K562 (cell line): ENCODE measurements at regions not wholly inside any gene's neighbourhood (a gene's known extent, or its start where the extent isn't known, plus 50 kb on each side); places are given as distances from the start of the nearest gene placed in this dataset.

Source experiments
- ATAC-seq: fragments of 200-7000 bp; cut with Tn5 transposase; 3 replicates; pipeline ENCODE4 v1.9.1; 2020; ENCODE audit warnings: moderate library complexity
- BruUV-seq: library from RNA; stranded (reverse); fragments of 400-500 nt; replicated peaks from 2 replicates; lab custom pipeline; 2021; lab: Mats Ljungman, UMichigan
- CTCF ChIA-PET: fragments of 300-600 bp; formaldehyde crosslinking; extraction: SDS; loops from one replicate; lab custom pipeline; 2021; ENCODE audit warnings: low intra/inter-chr PET ratio; lab: Yijun Ruan, JAX
- POLR2A ChIA-PET: fragments of 300-600, 350-650 bp; sonication (Branson Sonifier 250); formaldehyde crosslinking; extraction: SDS; loops from one replicate; lab custom pipeline; 2021; ENCODE audit warnings: antibody characterized with exemption, inconsistent platforms; lab: Yijun Ruan, JAX
- DNase-seq, 4 experiments: peaks; one replicate each; pipeline versions ENCODE4 v3.0.0 to v3.0.0-alpha.2; 2011 to 2018; ENCODE audit warnings: low spot score in 3 of 4, mixed read lengths in 3 of 4; ENCODE audit errors: extremely low read depth in 1 of 4
- FAIRE-seq: peaks from 2 replicates; lab custom pipeline; 2011; peaks lifted over from hg19 to GRCh38; lab: Jason Lieb, UNC
- H2AFZ ChIP-seq: 2 replicates; pipeline ENCODE4 v1.6.0; 2011; ENCODE audit warnings: low read depth, low read length, control low read depth, inconsistent platforms
- H3K27ac ChIP-seq: fragments of 200-600 bp; 3 replicates; pipeline ENCODE4 v1.8.0; 2011; ENCODE audit warnings: low read depth, mild to moderate bottlenecking, control low read depth, inconsistent platforms, low read length, moderate library complexity, mixed read lengths; ENCODE audit errors: extremely low read depth
- H3K27me3 ChIP-seq, 2 experiments: fragments of 300-600 bp in 1 of 2; 2 replicates in 1 of 2; 3 replicates in 1 of 2; pipeline versions ENCODE4 v1.6.0 to v1.8.0; 2011; ENCODE audit warnings: inconsistent platforms in 2 of 2, low read length in 2 of 2, mild to moderate bottlenecking in 1 of 2, mixed read lengths in 1 of 2, moderate library complexity in 1 of 2; ENCODE audit not compliant: control insufficient read depth in 2 of 2, insufficient read depth in 2 of 2
- H3K36me3 ChIP-seq: fragments of 300-600 bp; 3 replicates; pipeline ENCODE4 v1.8.0; 2011; ENCODE audit warnings: mild to moderate bottlenecking, low read length, inconsistent platforms; ENCODE audit not compliant: control insufficient read depth, insufficient read depth
- H3K4me1 ChIP-seq, 2 experiments: fragments of 200-600 bp in 1 of 2; replicated peaks in 1 of 2; 2 replicates in 1 of 2; 3 replicates in 1 of 2; pipeline versions ENCODE4 v1.5.1 to v1.8.0; 2011; ENCODE audit warnings: inconsistent platforms in 2 of 2, low read length in 2 of 2, mild to moderate bottlenecking in 1 of 2, mixed read lengths in 1 of 2, moderate library complexity in 1 of 2; ENCODE audit not compliant: control insufficient read depth in 2 of 2, insufficient read depth in 2 of 2
- H3K4me2 ChIP-seq: 2 replicates; pipeline ENCODE4 v1.6.1; 2011; ENCODE audit warnings: low read length, control low read depth, inconsistent platforms, mixed read lengths; ENCODE audit not compliant: insufficient read depth
- H3K4me3 ChIP-seq: fragments of 200-600 bp; sonication (generic), shearing (Covaris generic); 2 replicates; pipeline ENCODE4 v1.5.1; 2016; ENCODE audit warnings: control low read depth, inconsistent platforms
- H3K79me2 ChIP-seq: fragments of 200-600 bp; 3 replicates; pipeline ENCODE4 v1.8.0; 2011; ENCODE audit warnings: low read length, inconsistent platforms; ENCODE audit not compliant: control insufficient read depth, insufficient read depth
- H3K9ac ChIP-seq, 2 experiments: 2 replicates each; pipeline versions ENCODE4 v1.6.0 to v1.6.1; 2011; ENCODE audit warnings: low read depth in 2 of 2, low read length in 2 of 2, control low read depth in 1 of 2, inconsistent platforms in 1 of 2, mild to moderate bottlenecking in 1 of 2, mixed read lengths in 1 of 2; ENCODE audit not compliant: insufficient read depth in 1 of 2
- H3K9me1 ChIP-seq: one replicate; pipeline ENCODE4 v1.6.0; 2011; ENCODE audit warnings: inconsistent platforms, mild to moderate bottlenecking, low read length, moderate library complexity; ENCODE audit not compliant: control insufficient read depth, insufficient read depth
- H3K9me3 ChIP-seq: replicated peaks from 2 replicates; pipeline ENCODE4 v1.5.1; 2011; ENCODE audit warnings: low read depth, low read length, inconsistent platforms; ENCODE audit not compliant: control insufficient read depth, insufficient read depth
- H4K20me1 ChIP-seq: replicated peaks from 2 replicates; pipeline ENCODE4 v1.6.1; 2011; ENCODE audit warnings: low read length, inconsistent platforms, mixed read lengths; ENCODE audit not compliant: control insufficient read depth, insufficient read depth
- BCL6 ChIP-seq: fragments of 250-450 bp; sonication (Bioruptor Pico); IDR thresholded peaks from 2 replicates; pipeline ENCODE4 v1.4.0; 2020
- DPF2 ChIP-seq: fragments of 450-650 bp; IDR thresholded peaks from 2 replicates; pipeline ENCODE4 v1.6.1; 2016
- NCOA2 ChIP-seq, 2 experiments: fragments of 450-650 bp; IDR thresholded peaks; 2 replicates each; pipeline ENCODE4 v1.6.1; 2018; ENCODE audit warnings: mild to moderate bottlenecking in 2 of 2, moderate library complexity in 1 of 2; ENCODE audit not compliant: partially characterized antibody in 2 of 2
- ZNF277 ChIP-seq: fragments of 250-450 bp; sonication (Bioruptor Pico); IDR thresholded peaks from 2 replicates; pipeline ENCODE4 v1.8.0; 2022; ENCODE audit warnings: inconsistent platforms, mild to moderate bottlenecking, moderate library complexity, borderline replicate concordance
- WGBS: fragments of 100-300 bp; shearing (Covaris generic); methylation state at CpG from one replicate; pipeline ENCODE4 v1.1.6; 2016; ENCODE audit warnings: low coverage, mixed read lengths; ENCODE audit not compliant: insufficient coverage; ENCODE audit errors: missing lambda C conversion rate; 5-methylcytosine and 5-hydroxymethylcytosine counted together
- in situ Hi-C: fragments of 300-500 bp; cut with MboI; formaldehyde crosslinking; loops from 4 replicates; pipeline ENCODE4 v1.15.0; 2018; ENCODE audit warnings: inconsistent platforms, mixed read lengths
- intact Hi-C: fragments of 100-400 bp; cut with micrococcal nuclease; formaldehyde crosslinking; loops from 2 replicates; pipeline ENCODE4 v1.14.2; 2022

GRCh38 chr10:127619546-127620325 lies 70.6 kb downstream of the NPS start:
- no peak for FAIRE-seq
- WGBS, result 0% methylated on average over 5 of the region's 5 CpGs
- no peak overlapping the region for H3K9ac ChIP-seq
- CTCF ChIA-PET, result no interaction called here
- BruUV-seq, result no TSS peak
- in situ Hi-C loops, result no loop called here
- H4K20me1 ChIP-seq, result no peaks in the 10 kb centered on the region
- no peak for DNase-seq
- ATAC-seq, result no peak
- TF ChIP-seq DPF2, result no peak
- no peak for TF ChIP-seq NCOA2 (IDR thresholded peaks at IDR 0.05; ENCODE audit: partially characterized antibody in 2 of 2)
- TF ChIP-seq BCL6 (CRISPR knock-in tag), result no peak
- H3K9me1 ChIP-seq, result no peaks in the 10 kb centered on the region
- H3K79me2 ChIP-seq, result no peaks in the 10 kb centered on the region
- H3K27me3 ChIP-seq, result no peaks in the 10 kb centered on the region
- no peaks in the 10 kb centered on the region for H3K36me3 ChIP-seq
- H3K27ac ChIP-seq, result no peak overlapping the region
- no peak overlapping the region for H3K4me2 ChIP-seq
- H3K4me3 ChIP-seq, result no peak overlapping the region
- POLR2A ChIA-PET, result no interaction called here
- no peaks in the 10 kb centered on the region for H3K9me3 ChIP-seq
- intact Hi-C loops, result no loop called here
- H2AFZ ChIP-seq, result no peak overlapping the region
- H3K4me1 ChIP-seq, result no peaks in the 10 kb centered on the region

- WGBS, result 0% methylated on average over 2 of the region's 2 CpGs
- POLR2A ChIA-PET, result no interaction called here
- in situ Hi-C loops (no loop called here), intact Hi-C loops (no loop called here)
- TF ChIP-seq ZNF277 (CRISPR knock-in tag), result no peak
- H2AFZ ChIP-seq, result no peak overlapping the region
- ATAC-seq (no peak), FAIRE-seq (no peak), DNase-seq (no peak)
- no peaks in the 10 kb centered on the region for H4K20me1 ChIP-seq
- H3K4me1 ChIP-seq, result no peaks in the 10 kb centered on the region
- no peak overlapping the region for H3K4me3 ChIP-seq
- H3K9ac ChIP-seq, result no peak overlapping the region
- no peaks in the 10 kb centered on the region for H3K36me3 ChIP-seq
- BruUV-seq, result no TSS peak
- H3K9me3 ChIP-seq, result no peaks in the 10 kb centered on the region
- no peaks in the 10 kb centered on the region for H3K27me3 ChIP-seq
- CTCF ChIA-PET, result no interaction called here
- no peak overlapping the region for H3K4me2 ChIP-seq
- H3K79me2 ChIP-seq, result no peaks in the 10 kb centered on the region
- H3K27ac ChIP-seq, result no peak overlapping the region
- no peaks in the 10 kb centered on the region for H3K9me1 ChIP-seq
These were observed 86.8 kb downstream of the NPS start for GRCh38 chr10:127635882-127636281.
